ENCODE measurements at regions not wholly inside any gene's neighbourhood (a gene's known extent, or its start where the extent isn't known, plus 50 kb on each side); places are given as distances from the start of the nearest gene placed in this dataset.
"Not testable (repeated sequence)": the region's sequence is repeated elsewhere in the genome, so short reads cannot be mapped to it uniquely, and the experiment has no call there.

- no peak for DNase-seq (ENCODE audit: low read depth)
Measured at GRCh38 chr4:43619219-43619618, 726.7 kb downstream of the GRXCR1 start.

- not testable (repeated sequence) for DNase-seq (ENCODE audit: low read depth)
Measured at GRCh38 chr4:43637893-43638292, 745.4 kb downstream of the GRXCR1 start.

GRCh38 chr4:43651991-43652390, 759.5 kb downstream of the GRXCR1 start:
- DNase-seq (ENCODE audit: low read depth) = no peak

GRCh38 chr4:43659547-43659946, 767.0 kb downstream of the GRXCR1 start:
- DNase-seq (ENCODE audit: low read depth) = not testable (repeated sequence)

GRCh38 chr4:43672265-43672885, 776.2 kb downstream of the KCTD8 start:
- DNase-seq (ENCODE audit: low read depth) = not testable (repeated sequence)

GRCh38 chr4:43680421-43680820, 768.2 kb downstream of the KCTD8 start:
- no peak for DNase-seq (ENCODE audit: low read depth)

- no peak for DNase-seq (ENCODE audit: low read depth)
Measured at GRCh38 chr4:43682551-43682950, 766.1 kb downstream of the KCTD8 start.

GRCh38 chr4:43690116-43690515, 758.5 kb downstream of the KCTD8 start:
- peak; percentile 24 for DNase-seq (ENCODE audit: low read depth)

- no peak for DNase-seq (ENCODE audit: low read depth)
Measured at GRCh38 chr4:43693876-43694275, 754.7 kb downstream of the KCTD8 start.

GRCh38 chr4:43709443-43709842, 739.2 kb downstream of the KCTD8 start:
- DNase-seq (ENCODE audit: low read depth) = no peak

GRCh38 chr4:43716721-43717395, 731.8 kb downstream of the KCTD8 start:
- DNase-seq (ENCODE audit: low read depth) = no peak

GRCh38 chr4:43718369-43718768, 730.2 kb downstream of the KCTD8 start:
- no peak for DNase-seq (ENCODE audit: low read depth)

GRCh38 chr4:43732829-43733426, 715.7 kb downstream of the KCTD8 start:
- DNase-seq (ENCODE audit: low read depth) = no peak

- no peak for DNase-seq (ENCODE audit: low read depth)
Measured at GRCh38 chr4:43742083-43742482, 706.5 kb downstream of the KCTD8 start.

GRCh38 chr4:43754566-43754965, 694.0 kb downstream of the KCTD8 start:
- DNase-seq (ENCODE audit: low read depth) = no peak

- peak; percentile 2 for DNase-seq (ENCODE audit: low read depth)
Measured at GRCh38 chr4:43757147-43757546, 691.5 kb downstream of the KCTD8 start.

- no peak for DNase-seq (ENCODE audit: low read depth)
Measured at GRCh38 chr4:43758836-43759235, 689.8 kb downstream of the KCTD8 start.

GRCh38 chr4:43763029-43763610, 685.5 kb downstream of the KCTD8 start:
- no peak for DNase-seq (ENCODE audit: low read depth)

- DNase-seq (ENCODE audit: low read depth) = no peak
Measured at GRCh38 chr4:43765514-43765913, 683.1 kb downstream of the KCTD8 start.

- no peak for DNase-seq (ENCODE audit: low read depth)
Measured at GRCh38 chr4:43766648-43767047, 682.0 kb downstream of the KCTD8 start.

- peak; percentile 5 for DNase-seq (ENCODE audit: low read depth)
Measured at GRCh38 chr4:43776371-43776770, 672.2 kb downstream of the KCTD8 start.

GRCh38 chr4:43778187-43778915, 670.3 kb downstream of the KCTD8 start:
- no peak for DNase-seq (ENCODE audit: low read depth)
